ENCODE measurements at regions not wholly inside any gene's neighbourhood (a gene's known extent, or its start where the extent isn't known, plus 50 kb on each side); places are given as distances from the start of the nearest gene placed in this dataset.

DNA sequence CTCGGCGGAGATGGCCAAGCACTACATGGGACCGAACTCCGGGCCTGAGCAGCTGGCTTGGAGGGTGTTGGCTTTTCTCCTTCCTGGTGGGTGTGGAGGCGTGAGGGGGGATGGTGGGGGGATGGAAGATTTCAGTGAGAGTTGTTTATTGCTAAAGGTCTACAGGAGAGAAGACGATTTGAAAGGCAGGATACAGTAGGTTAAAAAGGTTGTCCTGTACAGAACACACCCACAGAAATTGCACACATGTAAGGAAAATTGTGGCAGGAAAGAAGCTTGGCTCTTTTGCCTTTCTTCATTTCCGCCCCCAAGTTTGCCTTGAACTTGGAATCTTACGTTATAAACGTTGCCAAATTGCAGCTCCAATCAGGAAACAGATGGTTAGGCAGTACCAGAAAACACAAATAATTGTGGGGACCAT, 74.1 kb upstream of the STOX2 start:
- H3K9ac ChIP-seq (ENCODE audit: control insufficient read depth, extremely low read depth, insufficient read depth, low read length): no peak overlapping the region
- DNase-seq (ENCODE audit: low read depth, low spot score) (no peak), FAIRE-seq (no peak)
- H3K4me3 ChIP-seq (ENCODE audit: control insufficient read depth in 2 of 3, extremely low read depth in 1 of 3, insufficient read depth in 2 of 3, low read depth in 1 of 3, low read length in 3 of 3): no peak overlapping the region
- dilution Hi-C loops (cut with MboI; ENCODE audit: extremely low pct_ligation_motif_present, low sequenced_read_pairs): no loop called here
- H3K9me1 ChIP-seq (ENCODE audit: control insufficient read depth, extremely low read depth, insufficient read depth, low read length): no peaks in the 10 kb centered on the region
- H3K27me3 ChIP-seq (ENCODE audit: control insufficient read depth, extremely low read depth, insufficient read depth, low read length): no peaks in the 10 kb centered on the region
- H3K79me2 ChIP-seq (ENCODE audit: control insufficient read depth, insufficient read depth, low read length): no peaks in the 10 kb centered on the region
- H3K9me3 ChIP-seq (ENCODE audit: control insufficient read depth, low read depth, low read length): no peaks in the 10 kb centered on the region
- no peaks in the 10 kb centered on the region for H4K20me1 ChIP-seq (ENCODE audit: control insufficient read depth, extremely low read depth, insufficient read depth, low read length)
- H3K4me2 ChIP-seq (ENCODE audit: control insufficient read depth, extremely low read depth, insufficient read depth, low read depth, low read length): no peak overlapping the region
- TF ChIP-seq, protein P1, sequence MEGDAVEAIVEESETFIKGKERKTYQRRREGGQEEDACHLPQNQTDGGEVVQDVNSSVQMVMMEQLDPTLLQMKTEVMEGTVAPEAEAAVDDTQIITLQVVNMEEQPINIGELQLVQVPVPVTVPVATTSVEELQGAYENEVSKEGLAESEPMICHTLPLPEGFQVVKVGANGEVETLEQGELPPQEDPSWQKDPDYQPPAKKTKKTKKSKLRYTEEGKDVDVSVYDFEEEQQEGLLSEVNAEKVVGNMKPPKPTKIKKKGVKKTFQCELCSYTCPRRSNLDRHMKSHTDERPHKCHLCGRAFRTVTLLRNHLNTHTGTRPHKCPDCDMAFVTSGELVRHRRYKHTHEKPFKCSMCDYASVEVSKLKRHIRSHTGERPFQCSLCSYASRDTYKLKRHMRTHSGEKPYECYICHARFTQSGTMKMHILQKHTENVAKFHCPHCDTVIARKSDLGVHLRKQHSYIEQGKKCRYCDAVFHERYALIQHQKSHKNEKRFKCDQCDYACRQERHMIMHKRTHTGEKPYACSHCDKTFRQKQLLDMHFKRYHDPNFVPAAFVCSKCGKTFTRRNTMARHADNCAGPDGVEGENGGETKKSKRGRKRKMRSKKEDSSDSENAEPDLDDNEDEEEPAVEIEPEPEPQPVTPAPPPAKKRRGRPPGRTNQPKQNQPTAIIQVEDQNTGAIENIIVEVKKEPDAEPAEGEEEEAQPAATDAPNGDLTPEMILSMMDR (optimal IDR thresholded peaks at IDR 0.05 in 1 of 3, IDR thresholded peaks at IDR 0.05 in 1 of 3, conservative IDR thresholded peaks at IDR 0.05 in 1 of 3; ENCODE audit: extremely low read depth in 1 of 3, insufficient read depth in 2 of 3, low read length in 3 of 3): no peak
- TF ChIP-seq EZH2 (IDR thresholded peaks at IDR 0.05; ENCODE audit: low read length): no peak
- no peak overlapping the region for H2AFZ ChIP-seq (ENCODE audit: control insufficient read depth, low read length)
- H3K27ac ChIP-seq (ENCODE audit: control insufficient read depth, insufficient read depth, low read length): no peak overlapping the region
- H3K4me1 ChIP-seq (ENCODE audit: control insufficient read depth, extremely low read depth, insufficient read depth, low read length): peaks cover 42% of the 10 kb centered on the region
- H3K36me3 ChIP-seq (ENCODE audit: control insufficient read depth in 2 of 2, extremely low read depth in 1 of 2, insufficient read depth in 2 of 2, low read length in 2 of 2): no peaks in the 10 kb centered on the region

DNA sequence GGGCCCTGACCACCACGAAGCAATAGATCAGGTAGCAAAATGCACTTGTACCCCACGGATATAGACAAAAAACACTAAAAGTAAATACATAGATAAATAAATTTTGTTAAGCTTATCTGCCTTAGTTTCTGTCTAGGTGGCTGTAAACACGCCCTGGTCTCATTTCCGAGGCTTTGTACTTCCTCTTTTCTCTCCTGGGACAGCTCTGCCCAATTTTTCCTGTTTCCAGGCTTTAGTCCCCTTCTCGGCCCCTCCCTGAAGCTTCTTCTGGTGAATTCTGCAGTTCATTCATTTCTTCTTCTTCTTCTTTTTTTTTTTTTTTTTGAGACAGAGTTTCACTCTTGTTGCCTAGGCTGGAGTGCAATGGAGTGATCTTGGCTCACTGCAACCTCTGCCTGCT, 73.4 kb upstream of the STOX2 start:
- H3K4me1 ChIP-seq (ENCODE audit: control insufficient read depth, extremely low read depth, insufficient read depth, low read length): peaks cover 42% of the 10 kb centered on the region
- dilution Hi-C loops (cut with MboI; ENCODE audit: extremely low pct_ligation_motif_present, low sequenced_read_pairs): no loop called here

More for the DNA sequence above, 73.4 kb upstream of the STOX2 start:
- Histone ChIP-seq H3K79me2 (ENCODE audit: control insufficient read depth, insufficient read depth, low read length) (no peaks in the 10 kb centered on the region), H4K20me1 (ENCODE audit: control insufficient read depth, extremely low read depth, insufficient read depth, low read length) (no peaks in the 10 kb centered on the region), H2AFZ (ENCODE audit: control insufficient read depth, low read length) (no peak overlapping the region), H3K27ac (ENCODE audit: control insufficient read depth, insufficient read depth, low read length) (no peak overlapping the region), H3K9me3 (ENCODE audit: control insufficient read depth, low read depth, low read length) (no peaks in the 10 kb centered on the region), H3K9me1 (ENCODE audit: control insufficient read depth, extremely low read depth, insufficient read depth, low read length) (no peaks in the 10 kb centered on the region), H3K9ac (ENCODE audit: control insufficient read depth, extremely low read depth, insufficient read depth, low read length) (no peak overlapping the region), H3K36me3 (ENCODE audit: control insufficient read depth in 2 of 2, extremely low read depth in 1 of 2, insufficient read depth in 2 of 2, low read length in 2 of 2) (no peaks in the 10 kb centered on the region), H3K4me2 (ENCODE audit: control insufficient read depth, extremely low read depth, insufficient read depth, low read depth, low read length) (no peak overlapping the region), H3K27me3 (ENCODE audit: control insufficient read depth, extremely low read depth, insufficient read depth, low read length) (no peaks in the 10 kb centered on the region), H3K4me3 (ENCODE audit: control insufficient read depth in 2 of 3, extremely low read depth in 1 of 3, insufficient read depth in 2 of 3, low read depth in 1 of 3, low read length in 3 of 3) (no peak overlapping the region)
- FAIRE-seq: no peak
- TF ChIP-seq, protein P1 (optimal IDR thresholded peaks at IDR 0.05 in 1 of 3, IDR thresholded peaks at IDR 0.05 in 1 of 3, conservative IDR thresholded peaks at IDR 0.05 in 1 of 3; ENCODE audit: extremely low read depth in 1 of 3, insufficient read depth in 2 of 3, low read length in 3 of 3): no peak
- TF ChIP-seq EZH2 (IDR thresholded peaks at IDR 0.05; ENCODE audit: low read length): no peak
- no peak for DNase-seq (ENCODE audit: low read depth, low spot score)

All from keratinocyte (primary cell).